Pancreas (tissue), 10 donors: ENCODE measurements at regions not wholly inside any gene's neighbourhood (a gene's known extent, or its start where the extent isn't known, plus 50 kb on each side); places are given as distances from the start of the nearest gene placed in this dataset.

Source experiments
- ATAC-seq, 4 donors: fragments of 200-7000 bp; cut with Tn5 transposase; one replicate each; pipeline versions ENCODE4 v1.8.0 to v1.9.1; 2020; ENCODE audit warnings: mild to moderate bottlenecking in 4 of 4, moderate library complexity in 4 of 4
- DNase-seq, 6 donors: peaks; one replicate each; pipeline ENCODE4 v3.0.0-alpha.2; 2020
- FAIRE-seq: peaks from 2 replicates; lab custom pipeline; 2012; peaks lifted over from hg19 to GRCh38; lab: Jason Lieb, UNC
- H3K27ac ChIP-seq, 4 donors: fragments of 200-600 bp; sonication (generic); 1 replicate in 3 of 4; 2 replicates in 1 of 4; pipeline versions ENCODE4 v1.5.0 to v1.8.0; 2020
- H3K27me3 ChIP-seq, 4 donors: fragments of 200-600 bp; one replicate each; pipeline ENCODE4 v1.8.0; 2021
- H3K36me3 ChIP-seq, 3 donors: fragments of 200-600 bp; sonication (generic) in 1 of 3; one replicate each; pipeline versions ENCODE4 v1.5.0 to v1.8.0; 2020 to 2021
- H3K4me1 ChIP-seq, 3 donors: fragments of 200-600 bp; one replicate each; pipeline ENCODE4 v1.8.0; 2021
- H3K4me3 ChIP-seq, 4 donors: fragments of 200-600 bp; sonication (generic) in 2 of 4; one replicate each; pipeline versions ENCODE4 v1.5.0 to v1.8.0; 2020 to 2021
- H3K9me3 ChIP-seq, 4 donors: fragments of 200-600 bp; one replicate each; pipeline ENCODE4 v1.8.0; 2021
- CTCF ChIP-seq, 4 donors: fragments of 200-600 bp; sonication (generic) in 3 of 4; IDR thresholded peaks; one replicate each; pipeline versions ENCODE4 v1.5.0 to v1.8.0; 2021; ENCODE audit warnings: antibody characterized with exemption in 4 of 4
- WGBS, 2 donors: extraction: QIAGEN DNeasy Blood & Tissue Kit; methylation state at CpG; one replicate each; pipeline ENCODE4 v1.1.7; 2013; 5-methylcytosine and 5-hydroxymethylcytosine counted together
- intact Hi-C, 3 donors: fragments of 100-400 bp; cut with DNase I; formaldehyde crosslinking; loops; one replicate each; pipeline versions ENCODE4 v1.11.1 to v1.14.2; 2022
- donor health status: healthy with polysubstance abuse.
- donor health status: DM: no; HTN: no; CAD: no; lungs with moderate emphysema.
- donor health status: DM: no; HTN: no; CAD: no.
- donor health status: control.
- donor health status: control.
- donor health status: Bipolar disorder and iron deficiency.
- donor health status: DM: yes; HTN: yes; CAD: no.
- donor health status: DM: no; HTN: no; CAD: no.
- donor health status: DM: no; HTN: no; CAD: no.
- donor health status: DM: yes; HTN: yes; CAD: no.

GRCh38 chr10:133032231-133032630 is 55.5 kb upstream of the ADGRA1 start:
- ATAC-seq (no peak), DNase-seq (peak in 1 of 6 donors; percentile 39), FAIRE-seq (no peak)
- Histone ChIP-seq H3K27ac (no peak overlapping the region), H3K36me3 (no peaks in the 10 kb centered on the region), H3K4me1 (no peaks in the 10 kb centered on the region), H3K27me3 (no peaks in the 10 kb centered on the region), H3K4me3 (no peak overlapping the region), H3K9me3 (no peaks in the 10 kb centered on the region)
- WGBS, 2 donors: 84 to 93% methylated on average over 12 to 13 of the region's 13 CpGs
- intact Hi-C loops: no loop called here
- TF ChIP-seq CTCF (IDR thresholded peaks at IDR 0.05): no peak

- intact Hi-C loops: no loop called here
- no peak for TF ChIP-seq CTCF (IDR thresholded peaks at IDR 0.05)
Measured at GRCh38 chr10:133031541-133032125, 56.1 kb upstream of the ADGRA1 start.

GRCh38 chr10:133030781-133031180 is 56.9 kb upstream of the ADGRA1 start:
- DNase-seq (peak in 1 of 6 donors; percentile 56), ATAC-seq (peak in 1 of 4 donors; percentile 44), FAIRE-seq (no peak)
- intact Hi-C loops: no loop called here
- H3K9me3 ChIP-seq: no peaks in the 10 kb centered on the region
- no peaks in the 10 kb centered on the region for H3K27me3 ChIP-seq
- 18 to 23% methylated on average over 28 of the region's 28 CpGs for WGBS, 2 donors
- no peaks in the 10 kb centered on the region for H3K4me1 ChIP-seq
- no peak overlapping the region for H3K4me3 ChIP-seq
- no peaks in the 10 kb centered on the region for H3K36me3 ChIP-seq
- no peak for TF ChIP-seq CTCF (IDR thresholded peaks at IDR 0.05)
- H3K27ac ChIP-seq: no peak overlapping the region

More at GRCh38 chr10:133031541-133032125, 56.1 kb upstream of the ADGRA1 start:
- WGBS, 2 donors: 60 to 83% methylated on average over 19 of the region's 19 CpGs
- no peaks in the 10 kb centered on the region for H3K9me3 ChIP-seq
- no peak overlapping the region for H3K4me3 ChIP-seq
- peak in 1 of 6 donors; percentile 37 for DNase-seq
- H3K36me3 ChIP-seq: no peaks in the 10 kb centered on the region
- H3K4me1 ChIP-seq: no peaks in the 10 kb centered on the region
- H3K27me3 ChIP-seq: no peaks in the 10 kb centered on the region
- H3K27ac ChIP-seq: no peak overlapping the region
- ATAC-seq: no peak
- FAIRE-seq: no peak

GRCh38 chr10:133030126-133030525 is 57.6 kb upstream of the ADGRA1 start:
- DNase-seq: peak in 1 of 6 donors; percentile 41
- Histone ChIP-seq H3K4me3 (no peak overlapping the region), H3K36me3 (no peaks in the 10 kb centered on the region), H3K9me3 (no peaks in the 10 kb centered on the region), H3K27ac (no peak overlapping the region), H3K4me1 (no peaks in the 10 kb centered on the region), H3K27me3 (no peaks in the 10 kb centered on the region)
- intact Hi-C loops: no loop called here
- TF ChIP-seq CTCF (IDR thresholded peaks at IDR 0.05): no peak
- ATAC-seq: no peak
- 58 to 59% methylated on average over 21 to 23 of the region's 23 CpGs for WGBS, 2 donors
- FAIRE-seq: no peak

GRCh38 chr10:133028956-133029355 is 58.8 kb upstream of the ADGRA1 start:
- H3K27ac ChIP-seq: no peak overlapping the region
- no peak overlapping the region for H3K4me3 ChIP-seq
- DNase-seq: peak in 1 of 6 donors; percentile 60
- H3K9me3 ChIP-seq: no peaks in the 10 kb centered on the region
- FAIRE-seq: no peak
- no peak for ATAC-seq
- TF ChIP-seq CTCF (IDR thresholded peaks at IDR 0.05): no peak
- H3K4me1 ChIP-seq: no peaks in the 10 kb centered on the region
- H3K27me3 ChIP-seq: no peaks in the 10 kb centered on the region
- no peaks in the 10 kb centered on the region for H3K36me3 ChIP-seq
- WGBS, 2 donors: 65 to 82% methylated on average over 16 of the region's 16 CpGs
- intact Hi-C loops: no loop called here
